Sigmoid colon (tissue), 6 donors: ENCODE measurements at regions not wholly inside any gene's neighbourhood (a gene's known extent, or its start where the extent isn't known, plus 50 kb on each side); places are given as distances from the start of the nearest gene placed in this dataset.
A peak's percentile ranks its signal among the peaks of the same experiment; 100 is the strongest.

Experiments
- DNase-seq: peaks from one replicate; pipeline ENCODE4 v3.0.0-alpha.2; 2019
- H3K27ac ChIP-seq, 4 donors: fragments of 200-600 bp; sonication (generic); one replicate each; pipeline ENCODE4 v1.5.1; 2016 to 2019; ENCODE audit warnings: mild to moderate bottlenecking in 1 of 4
- H3K27me3 ChIP-seq, 3 donors: fragments of 200-600 bp; sonication (generic); one replicate each; pipeline ENCODE4 v1.5.1; 2019; ENCODE audit warnings: mild to moderate bottlenecking in 1 of 3
- H3K36me3 ChIP-seq, 4 donors: fragments of 200-600 bp; sonication (generic); one replicate each; pipeline ENCODE4 v1.5.1; 2016 to 2019
- H3K4me1 ChIP-seq, 4 donors: fragments of 200-600 bp; sonication (generic); one replicate each; pipeline ENCODE4 v1.5.1; 2017 to 2019
- H3K4me3 ChIP-seq, 4 donors: fragments of 200-600 bp; sonication (generic); one replicate each; pipeline ENCODE4 v1.5.1; 2017 to 2019; ENCODE audit warnings: mild to moderate bottlenecking in 2 of 4, moderate library complexity in 1 of 4
- H3K9me3 ChIP-seq, 4 donors: fragments of 200-600 bp in 3 of 4; sonication (generic) in 3 of 4; one replicate each; pipeline versions ENCODE4 v1.5.1 to v1.6.1; 2013 to 2019
- EP300 ChIP-seq, 4 donors: sonication (generic); formaldehyde crosslinking; IDR thresholded peaks; one replicate each; pipeline ENCODE4 v1.6.1; 2017; ENCODE audit warnings: antibody characterized with exemption in 4 of 4
- POLR2A ChIP-seq, 2 donors: fragments of 450-650 bp; IDR thresholded peaks; one replicate each; pipeline ENCODE4 v1.6.1; 2016; ENCODE audit warnings: antibody characterized with exemption in 2 of 2, mild to moderate bottlenecking in 2 of 2, moderate library complexity in 2 of 2
- POLR2AphosphoS5 ChIP-seq, 4 donors: sonication (generic); formaldehyde crosslinking; IDR thresholded peaks; one replicate each; pipeline ENCODE4 v1.6.1; 2017; ENCODE audit warnings: antibody characterized with exemption in 4 of 4
- WGBS, 2 donors: extraction: QIAGEN DNeasy Blood & Tissue Kit; methylation state at CpG; one replicate each; pipeline ENCODE4 v1.1.7; 2013; 5-methylcytosine and 5-hydroxymethylcytosine counted together
- intact Hi-C: fragments of 100-400 bp; cut with DNase I; formaldehyde crosslinking; loops from one replicate; pipeline ENCODE4 v1.15.1; 2023
- TF ChIP-seq, protein P1 (sequence below), 4 experiments: fragments of 450-650 bp in 3 of 4; fragments of 200-600 bp in 1 of 4; IDR thresholded peaks; one replicate each; pipeline ENCODE4 v1.5.1; 2016 to 2019; ENCODE audit warnings: antibody characterized with exemption in 4 of 4, mild to moderate bottlenecking in 3 of 4, moderate library complexity in 2 of 4
- donor health status: healthy with polysubstance abuse.
- donor health status: healthy.

DNA sequence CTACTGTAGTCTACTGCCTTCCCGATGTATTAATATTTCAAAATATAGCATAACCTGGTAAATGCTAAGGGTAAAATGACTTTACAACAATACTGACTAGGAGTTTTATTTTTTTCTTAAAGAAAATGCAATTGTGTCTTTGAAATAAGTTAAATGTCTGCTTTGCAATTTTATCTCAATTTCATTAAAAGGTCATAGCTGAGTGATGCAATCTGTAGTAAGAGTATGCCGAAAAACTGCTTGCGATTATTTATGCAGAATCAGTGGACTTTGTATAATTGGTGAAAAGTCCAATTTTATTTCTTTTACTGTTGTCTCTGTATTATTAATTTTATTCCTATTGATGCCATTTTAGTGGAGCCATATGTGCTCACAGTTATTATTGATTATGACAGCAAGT is 1143.6 kb upstream of the EPHA6 start:
- intact Hi-C loops: no loop called here
- Histone ChIP-seq H3K4me3 (no peak overlapping the region), H3K9me3 (no peaks in the 10 kb centered on the region)

DNA sequence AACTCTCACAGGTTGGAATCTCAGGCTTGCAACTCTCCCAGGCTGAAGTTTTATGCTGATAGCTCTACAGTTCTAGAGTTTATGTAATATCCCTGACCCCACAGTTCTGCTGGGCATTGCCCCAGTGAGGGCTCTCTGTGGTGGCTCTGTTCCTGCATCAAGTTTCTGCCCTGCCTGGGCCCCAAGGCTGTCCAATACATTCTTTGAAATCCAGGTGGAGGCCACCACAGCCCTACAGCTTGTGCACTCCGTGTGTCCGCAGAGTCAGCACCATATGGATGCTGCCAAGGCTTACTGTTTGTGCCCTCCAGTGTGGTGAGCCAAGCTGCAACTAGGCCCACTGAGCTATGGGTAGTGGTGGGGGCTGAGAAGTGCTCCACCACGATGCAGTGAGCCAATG is 1141.2 kb upstream of the EPHA6 start:
- TF ChIP-seq POLR2A (IDR thresholded peaks at IDR 0.05) (no peak), EP300 (IDR thresholded peaks at IDR 0.05) (no peak), POLR2AphosphoS5 (IDR thresholded peaks at IDR 0.05) (no peak)
- no peaks in the 10 kb centered on the region for H3K27me3 ChIP-seq
- WGBS, 2 donors: 86 to 89% methylated on average over 3 of the region's 3 CpGs

More for the DNA sequence above, 1143.6 kb upstream of the EPHA6 start:
- DNase-seq: no peak
- H3K27me3 ChIP-seq: no peaks in the 10 kb centered on the region
- WGBS, 2 donors: 95 to 96% methylated on average over 3 of the region's 3 CpGs
- TF ChIP-seq EP300 (IDR thresholded peaks at IDR 0.05): no peak
- no peak for TF ChIP-seq POLR2AphosphoS5 (IDR thresholded peaks at IDR 0.05)
- TF ChIP-seq, protein P1, sequence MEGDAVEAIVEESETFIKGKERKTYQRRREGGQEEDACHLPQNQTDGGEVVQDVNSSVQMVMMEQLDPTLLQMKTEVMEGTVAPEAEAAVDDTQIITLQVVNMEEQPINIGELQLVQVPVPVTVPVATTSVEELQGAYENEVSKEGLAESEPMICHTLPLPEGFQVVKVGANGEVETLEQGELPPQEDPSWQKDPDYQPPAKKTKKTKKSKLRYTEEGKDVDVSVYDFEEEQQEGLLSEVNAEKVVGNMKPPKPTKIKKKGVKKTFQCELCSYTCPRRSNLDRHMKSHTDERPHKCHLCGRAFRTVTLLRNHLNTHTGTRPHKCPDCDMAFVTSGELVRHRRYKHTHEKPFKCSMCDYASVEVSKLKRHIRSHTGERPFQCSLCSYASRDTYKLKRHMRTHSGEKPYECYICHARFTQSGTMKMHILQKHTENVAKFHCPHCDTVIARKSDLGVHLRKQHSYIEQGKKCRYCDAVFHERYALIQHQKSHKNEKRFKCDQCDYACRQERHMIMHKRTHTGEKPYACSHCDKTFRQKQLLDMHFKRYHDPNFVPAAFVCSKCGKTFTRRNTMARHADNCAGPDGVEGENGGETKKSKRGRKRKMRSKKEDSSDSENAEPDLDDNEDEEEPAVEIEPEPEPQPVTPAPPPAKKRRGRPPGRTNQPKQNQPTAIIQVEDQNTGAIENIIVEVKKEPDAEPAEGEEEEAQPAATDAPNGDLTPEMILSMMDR (IDR thresholded peaks at IDR 0.05): no peak
- TF ChIP-seq POLR2A (IDR thresholded peaks at IDR 0.05): no peak
- H3K36me3 ChIP-seq: no peaks in the 10 kb centered on the region
- H3K27ac ChIP-seq: no peak overlapping the region
- no peaks in the 10 kb centered on the region for H3K4me1 ChIP-seq

GRCh38 chr3:95705786-95706418 is 1108.5 kb upstream of the EPHA6 start:
- Histone ChIP-seq H3K9me3 (peaks cover 0 to 11% (median 0%) of the 10 kb centered on the region in 4 donors), H3K27ac (no peak overlapping the region), H3K4me3 (peak overlapping the region in 1 of 4 donors; percentile 12), H3K27me3 (no peaks in the 10 kb centered on the region), H3K4me1 (no peaks in the 10 kb centered on the region), H3K36me3 (no peaks in the 10 kb centered on the region)
- no peak for DNase-seq
- TF ChIP-seq, protein P1 (IDR thresholded peaks at IDR 0.05): no peak
- TF ChIP-seq POLR2A (IDR thresholded peaks at IDR 0.05) (no peak), EP300 (IDR thresholded peaks at IDR 0.05) (no peak), POLR2AphosphoS5 (IDR thresholded peaks at IDR 0.05) (no peak)
- intact Hi-C loops: no loop called here
- WGBS, 2 donors: 75 to 85% methylated on average over 9 of the region's 9 CpGs

More for the DNA sequence above, 1141.2 kb upstream of the EPHA6 start:
- no peak for DNase-seq
- no peaks in the 10 kb centered on the region for H3K36me3 ChIP-seq
- intact Hi-C loops: no loop called here
- H3K4me3 ChIP-seq: no peak overlapping the region
- no peaks in the 10 kb centered on the region for H3K9me3 ChIP-seq
- H3K4me1 ChIP-seq: no peaks in the 10 kb centered on the region
- no peak overlapping the region for H3K27ac ChIP-seq

- H3K27me3 ChIP-seq: no peaks in the 10 kb centered on the region
- H3K9me3 ChIP-seq: peaks cover 0 to 11% (median 0%) of the 10 kb centered on the region in 4 donors
- intact Hi-C loops: no loop called here
- 85 to 90% methylated on average over 2 of the region's 2 CpGs for WGBS, 2 donors
- TF ChIP-seq EP300 (IDR thresholded peaks at IDR 0.05): no peak
- TF ChIP-seq, protein P1 (IDR thresholded peaks at IDR 0.05): no peak
- H3K36me3 ChIP-seq: no peaks in the 10 kb centered on the region
- DNase-seq: no peak
- H3K4me3 ChIP-seq: no peak overlapping the region
- H3K27ac ChIP-seq: no peak overlapping the region
- H3K4me1 ChIP-seq: no peaks in the 10 kb centered on the region
Observed at GRCh38 chr3:95707268-95707667, 1107.1 kb upstream of the EPHA6 start.

GRCh38 chr3:95710684-95711083 is 1103.7 kb upstream of the EPHA6 start:
- WGBS, 2 donors: 56 to 72% methylated on average over 1 of the region's 1 CpG
- DNase-seq: no peak
- TF ChIP-seq EP300 (IDR thresholded peaks at IDR 0.05) (no peak), POLR2AphosphoS5 (IDR thresholded peaks at IDR 0.05) (no peak), POLR2A (IDR thresholded peaks at IDR 0.05) (no peak)
- TF ChIP-seq, protein P1 (IDR thresholded peaks at IDR 0.05): no peak
- Histone ChIP-seq H3K27me3 (no peaks in the 10 kb centered on the region), H3K4me1 (no peaks in the 10 kb centered on the region), H3K4me3 (no peak overlapping the region), H3K27ac (no peak overlapping the region), H3K36me3 (no peaks in the 10 kb centered on the region), H3K9me3 (no peaks in the 10 kb centered on the region)
- intact Hi-C loops: no loop called here
